ENCODE measurements at regions not wholly inside any gene's neighbourhood (a gene's known extent, or its start where the extent isn't known, plus 50 kb on each side); places are given as distances from the start of the nearest gene placed in this dataset.

DNA sequence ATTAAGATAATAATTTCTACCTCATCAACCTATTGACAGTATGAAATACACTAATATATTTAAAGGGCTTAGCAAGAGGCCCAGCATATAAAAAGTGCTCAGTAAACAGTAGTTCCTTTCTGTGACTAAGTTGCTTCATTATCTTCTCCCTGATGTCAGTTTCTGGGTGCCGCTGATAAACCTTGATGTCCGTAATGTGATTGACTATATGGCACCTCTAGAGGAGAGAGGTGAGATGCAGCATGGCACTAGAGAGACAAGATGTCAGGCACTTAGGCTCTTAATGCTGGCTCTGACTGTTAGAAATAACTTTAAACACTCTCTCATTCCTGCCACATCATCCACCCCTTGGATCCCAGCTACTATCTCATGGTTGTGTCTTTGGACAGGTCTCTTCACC, 455.9 kb upstream of the KLF4 start:
- Histone ChIP-seq H3K4me3 (ENCODE audit: control insufficient read depth in 2 of 3, extremely low read depth in 1 of 3, insufficient read depth in 2 of 3, low read depth in 1 of 3, low read length in 3 of 3) (no peak overlapping the region), H4K20me1 (ENCODE audit: control insufficient read depth, extremely low read depth, insufficient read depth, low read length) (no peaks in the 10 kb centered on the region), H3K27me3 (ENCODE audit: control insufficient read depth, extremely low read depth, insufficient read depth, low read length) (no peaks in the 10 kb centered on the region), H3K27ac (ENCODE audit: control insufficient read depth, insufficient read depth, low read length) (no peak overlapping the region), H3K9ac (ENCODE audit: control insufficient read depth, extremely low read depth, insufficient read depth, low read length) (no peak overlapping the region), H2AFZ (ENCODE audit: control insufficient read depth, low read length) (no peak overlapping the region), H3K9me3 (ENCODE audit: control insufficient read depth, low read depth, low read length) (no peaks in the 10 kb centered on the region), H3K79me2 (ENCODE audit: control insufficient read depth, insufficient read depth, low read length) (no peaks in the 10 kb centered on the region), H3K4me1 (ENCODE audit: control insufficient read depth, extremely low read depth, insufficient read depth, low read length) (no peaks in the 10 kb centered on the region), H3K4me2 (ENCODE audit: control insufficient read depth, extremely low read depth, insufficient read depth, low read depth, low read length) (no peak overlapping the region), H3K9me1 (ENCODE audit: control insufficient read depth, extremely low read depth, insufficient read depth, low read length) (no peaks in the 10 kb centered on the region), H3K36me3 (ENCODE audit: control insufficient read depth in 2 of 2, extremely low read depth in 1 of 2, insufficient read depth in 2 of 2, low read length in 2 of 2) (no peaks in the 10 kb centered on the region)
- DNase-seq (ENCODE audit: low read depth, low spot score), result no peak
- dilution Hi-C loops (cut with MboI; ENCODE audit: extremely low pct_ligation_motif_present, low sequenced_read_pairs), result no loop called here
- no peak for FAIRE-seq
- TF ChIP-seq EZH2 (IDR thresholded peaks at IDR 0.05; ENCODE audit: low read length), result no peak
- TF ChIP-seq, protein P1, sequence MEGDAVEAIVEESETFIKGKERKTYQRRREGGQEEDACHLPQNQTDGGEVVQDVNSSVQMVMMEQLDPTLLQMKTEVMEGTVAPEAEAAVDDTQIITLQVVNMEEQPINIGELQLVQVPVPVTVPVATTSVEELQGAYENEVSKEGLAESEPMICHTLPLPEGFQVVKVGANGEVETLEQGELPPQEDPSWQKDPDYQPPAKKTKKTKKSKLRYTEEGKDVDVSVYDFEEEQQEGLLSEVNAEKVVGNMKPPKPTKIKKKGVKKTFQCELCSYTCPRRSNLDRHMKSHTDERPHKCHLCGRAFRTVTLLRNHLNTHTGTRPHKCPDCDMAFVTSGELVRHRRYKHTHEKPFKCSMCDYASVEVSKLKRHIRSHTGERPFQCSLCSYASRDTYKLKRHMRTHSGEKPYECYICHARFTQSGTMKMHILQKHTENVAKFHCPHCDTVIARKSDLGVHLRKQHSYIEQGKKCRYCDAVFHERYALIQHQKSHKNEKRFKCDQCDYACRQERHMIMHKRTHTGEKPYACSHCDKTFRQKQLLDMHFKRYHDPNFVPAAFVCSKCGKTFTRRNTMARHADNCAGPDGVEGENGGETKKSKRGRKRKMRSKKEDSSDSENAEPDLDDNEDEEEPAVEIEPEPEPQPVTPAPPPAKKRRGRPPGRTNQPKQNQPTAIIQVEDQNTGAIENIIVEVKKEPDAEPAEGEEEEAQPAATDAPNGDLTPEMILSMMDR (optimal IDR thresholded peaks at IDR 0.05 in 1 of 3, IDR thresholded peaks at IDR 0.05 in 1 of 3, conservative IDR thresholded peaks at IDR 0.05 in 1 of 3; ENCODE audit: extremely low read depth in 1 of 3, insufficient read depth in 2 of 3, low read length in 3 of 3), result no peak

DNA sequence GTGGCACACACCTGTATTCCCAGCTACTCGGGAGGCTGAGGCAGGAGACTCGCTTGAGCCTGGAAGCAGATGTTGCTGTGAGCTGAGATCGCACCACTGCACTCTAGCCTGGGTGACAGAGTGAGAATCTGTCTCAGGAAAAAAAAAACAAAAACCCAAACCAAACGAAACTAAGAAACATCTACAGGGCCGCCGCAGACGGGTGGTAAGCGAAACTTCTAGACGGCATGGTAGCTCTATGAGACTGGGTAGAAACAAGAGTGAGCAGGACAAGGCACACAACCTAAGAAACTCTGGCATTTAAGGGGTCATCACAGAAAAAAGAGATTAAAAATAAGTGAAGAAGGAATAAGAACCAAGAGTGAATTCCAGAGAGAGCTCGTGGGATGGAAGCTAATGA, 454.8 kb upstream of the KLF4 start:
- no peak for TF ChIP-seq EZH2 (IDR thresholded peaks at IDR 0.05; ENCODE audit: low read length)
- TF ChIP-seq, protein P1 (optimal IDR thresholded peaks at IDR 0.05 in 1 of 3, IDR thresholded peaks at IDR 0.05 in 1 of 3, conservative IDR thresholded peaks at IDR 0.05 in 1 of 3; ENCODE audit: extremely low read depth in 1 of 3, insufficient read depth in 2 of 3, low read length in 3 of 3), result no peak
- dilution Hi-C loops (cut with MboI; ENCODE audit: extremely low pct_ligation_motif_present, low sequenced_read_pairs), result no loop called here
- Histone ChIP-seq H3K36me3 (ENCODE audit: control insufficient read depth in 2 of 2, extremely low read depth in 1 of 2, insufficient read depth in 2 of 2, low read length in 2 of 2) (no peaks in the 10 kb centered on the region), H3K9ac (ENCODE audit: control insufficient read depth, extremely low read depth, insufficient read depth, low read length) (no peak overlapping the region), H2AFZ (ENCODE audit: control insufficient read depth, low read length) (no peak overlapping the region), H3K4me1 (ENCODE audit: control insufficient read depth, extremely low read depth, insufficient read depth, low read length) (no peaks in the 10 kb centered on the region), H3K9me1 (ENCODE audit: control insufficient read depth, extremely low read depth, insufficient read depth, low read length) (no peaks in the 10 kb centered on the region), H3K4me3 (ENCODE audit: control insufficient read depth in 2 of 3, extremely low read depth in 1 of 3, insufficient read depth in 2 of 3, low read depth in 1 of 3, low read length in 3 of 3) (no peak overlapping the region), H3K27me3 (ENCODE audit: control insufficient read depth, extremely low read depth, insufficient read depth, low read length) (no peaks in the 10 kb centered on the region), H3K79me2 (ENCODE audit: control insufficient read depth, insufficient read depth, low read length) (no peaks in the 10 kb centered on the region), H3K4me2 (ENCODE audit: control insufficient read depth, extremely low read depth, insufficient read depth, low read depth, low read length) (no peak overlapping the region), H4K20me1 (ENCODE audit: control insufficient read depth, extremely low read depth, insufficient read depth, low read length) (no peaks in the 10 kb centered on the region), H3K27ac (ENCODE audit: control insufficient read depth, insufficient read depth, low read length) (no peak overlapping the region), H3K9me3 (ENCODE audit: control insufficient read depth, low read depth, low read length) (no peaks in the 10 kb centered on the region)
- DNase-seq (ENCODE audit: low read depth, low spot score), result no peak
- FAIRE-seq, result no peak

Measured in keratinocyte (primary cell).